ENCODE measurements at regions not wholly inside any gene's neighbourhood (a gene's known extent, or its start where the extent isn't known, plus 50 kb on each side); places are given as distances from the start of the nearest gene placed in this dataset.

- H3K4me2 ChIP-seq (ENCODE audit: low read length): no peak overlapping the region
- H2AFZ ChIP-seq (ENCODE audit: low read depth, low read length, poor library complexity, severe bottlenecking): no peak overlapping the region
- H3K4me3 ChIP-seq (replicated peaks in 1 of 2; ENCODE audit: low read depth in 1 of 2, low read length in 2 of 2): no peak overlapping the region
- no peaks in the 10 kb centered on the region for H3K36me3 ChIP-seq (ENCODE audit: control insufficient read depth in 1 of 2, insufficient read depth in 2 of 2, low read length in 2 of 2)
- no TSS peak for BruUV-seq (replicated peaks)
- DNase-seq (ENCODE audit: low read depth, low spot score) (no peak), ATAC-seq (no peak)
- H4K20me1 ChIP-seq (ENCODE audit: insufficient read depth): no peaks in the 10 kb centered on the region
- ChIA-PET RAD21 (ENCODE audit: low non-redundant PET in 1 of 2, low total read pairs in 2 of 2, uncharacterized antibody in 2 of 2, unreplicated experiment in 2 of 2) (no interaction called here), CTCF (no interaction called here), POLR2A (no interaction called here)
- 0 out of 4 replicates have a peak, but pooled peaks cover 0 to 3% of the 10 kb centered on the region in 2 experiments for H3K4me1 ChIP-seq (ENCODE audit: control insufficient read depth in 1 of 2, insufficient read depth in 2 of 2, low read length in 2 of 2)
- H3K9me2 ChIP-seq (ENCODE audit: insufficient read depth): no peaks in the 10 kb centered on the region
- intact Hi-C loops (cut with micrococcal nuclease): no loop called here
- no peaks in the 10 kb centered on the region for H3K79me2 ChIP-seq (ENCODE audit: insufficient read depth, low read length)
- peaks cover 7% of the 10 kb centered on the region; the same call in 1 of the 2 replicates for H3K27me3 ChIP-seq (ENCODE audit: insufficient read depth, low read length)
- H3K9ac ChIP-seq (ENCODE audit: low read length): no peak overlapping the region
- no peak overlapping the region for H3K27ac ChIP-seq (ENCODE audit: low read depth, low read length)
- no peaks in the 10 kb centered on the region for H3K9me3 ChIP-seq (ENCODE audit: control insufficient read depth in 1 of 2, insufficient read depth in 1 of 2, low read depth in 1 of 2, low read length in 2 of 2)
- TF ChIP-seq MAX (IDR thresholded peaks at IDR 0.05) (no peak), CTCF (IDR thresholded peaks at IDR 0.05 in 2 of 3, conservative IDR thresholded peaks at IDR 0.05 in 1 of 3; ENCODE audit: borderline replicate concordance in 1 of 3, insufficient read depth in 1 of 3, low read depth in 2 of 3, low read length in 2 of 3) (no peak), RAD21 (IDR thresholded peaks at IDR 0.05; ENCODE audit: low read depth) (no peak), ELF1 (IDR thresholded peaks at IDR 0.05; ENCODE audit: borderline replicate concordance, low read depth) (no peak)
These were observed 161.6 kb upstream of the NCK2 start for GRCh38 chr2:105582952-105583660.

DNA sequence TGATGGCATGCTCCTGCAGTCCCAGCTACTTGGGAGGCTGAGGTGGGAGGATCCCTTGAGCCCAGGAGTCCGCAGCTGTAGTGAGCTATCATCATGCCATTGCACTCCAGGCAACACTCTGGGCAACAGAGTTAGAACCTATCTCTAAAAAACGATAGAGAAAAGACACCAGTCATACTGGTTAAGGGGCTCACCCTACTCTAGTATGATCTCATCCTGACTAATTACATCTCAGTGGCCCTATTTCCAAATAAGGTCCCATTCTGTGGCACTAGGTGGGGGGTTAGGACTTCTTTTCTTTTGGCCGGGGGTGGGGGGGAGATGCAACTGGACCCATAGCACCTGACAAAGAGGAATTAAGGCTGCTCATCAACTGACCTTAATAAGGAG lies 163.2 kb upstream of the NCK2 start:
- 0 out of 4 replicates have a peak, but pooled peaks cover 0 to 3% of the 10 kb centered on the region in 2 experiments for H3K4me1 ChIP-seq (ENCODE audit: control insufficient read depth in 1 of 2, insufficient read depth in 2 of 2, low read length in 2 of 2)
- no peak overlapping the region for H3K4me3 ChIP-seq (replicated peaks in 1 of 2; ENCODE audit: low read depth in 1 of 2, low read length in 2 of 2)
- peaks cover 7% of the 10 kb centered on the region; the same call in 1 of the 2 replicates for H3K27me3 ChIP-seq (ENCODE audit: insufficient read depth, low read length)
- intact Hi-C loops (cut with micrococcal nuclease): no loop called here
- H3K4me2 ChIP-seq (ENCODE audit: low read length): no peak overlapping the region
- TF ChIP-seq RAD21 (IDR thresholded peaks at IDR 0.05; ENCODE audit: low read depth) (no peak), CEBPB (IDR thresholded peaks at IDR 0.05; ENCODE audit: low read depth) (no peak), CBX3 (IDR thresholded peaks at IDR 0.05; ENCODE audit: low read depth) (no peak), YY1 (IDR thresholded peaks at IDR 0.05; ENCODE audit: extremely low read depth, insufficient replicate concordance, low read depth, low read length) (no peak), REST (IDR thresholded peaks at IDR 0.05; ENCODE audit: low read depth) (no peak), FOSL1 (IDR thresholded peaks at IDR 0.05; ENCODE audit: low read depth) (no peak), ZFX (IDR thresholded peaks at IDR 0.05) (no peak), POLR2AphosphoS5 (IDR thresholded peaks at IDR 0.05; ENCODE audit: low read depth, low read length) (no peak), SIN3A (IDR thresholded peaks at IDR 0.05; ENCODE audit: low read depth) (no peak)
- no peaks in the 10 kb centered on the region for H3K36me3 ChIP-seq (ENCODE audit: control insufficient read depth in 1 of 2, insufficient read depth in 2 of 2, low read length in 2 of 2)
- H2AFZ ChIP-seq (ENCODE audit: low read depth, low read length, poor library complexity, severe bottlenecking): no peak overlapping the region
- H3K27ac ChIP-seq (ENCODE audit: low read depth, low read length): no peak overlapping the region
- POLR2A ChIA-PET: no interaction called here
- BruUV-seq (replicated peaks): no TSS peak
- no peak overlapping the region for H3K9ac ChIP-seq (ENCODE audit: low read length)
- ATAC-seq: no peak
- H3K79me2 ChIP-seq (ENCODE audit: insufficient read depth, low read length): no peaks in the 10 kb centered on the region
- RAD21 ChIA-PET (ENCODE audit: low non-redundant PET in 1 of 2, low total read pairs in 2 of 2, uncharacterized antibody in 2 of 2, unreplicated experiment in 2 of 2): no interaction called here
- no peaks in the 10 kb centered on the region for H3K9me3 ChIP-seq (ENCODE audit: control insufficient read depth in 1 of 2, insufficient read depth in 1 of 2, low read depth in 1 of 2, low read length in 2 of 2)
- CTCF ChIA-PET: no interaction called here
- no peaks in the 10 kb centered on the region for H3K9me2 ChIP-seq (ENCODE audit: insufficient read depth)
- no peak for DNase-seq (ENCODE audit: low read depth, low spot score)
- no peaks in the 10 kb centered on the region for H4K20me1 ChIP-seq (ENCODE audit: insufficient read depth)

All from HCT116 (cell line).